Fibroblast of lung (primary cell): ENCODE measurements at regions not wholly inside any gene's neighbourhood (a gene's known extent, or its start where the extent isn't known, plus 50 kb on each side); places are given as distances from the start of the nearest gene placed in this dataset.

Source experiments
- CTCF ChIP-seq, 2 donors: IDR thresholded peaks in 1 of 2; conservative IDR thresholded peaks in 1 of 2; 1 replicate in 1 of 2; 2 replicates in 1 of 2; pipeline ENCODE4 v1.5.1; 2011 to 2012; ENCODE audit warnings: low read length in 2 of 2, control low read depth in 1 of 2, inconsistent platforms in 1 of 2, low read depth in 1 of 2, mild to moderate bottlenecking in 1 of 2
- EZH2 ChIP-seq: IDR thresholded peaks from 2 replicates; pipeline ENCODE4 v1.5.1; 2012; ENCODE audit warnings: low read length, control low read depth, mild to moderate bottlenecking; ENCODE audit errors: missing control alignments

- TF ChIP-seq CTCF (conservative IDR thresholded peaks at IDR 0.05 in 1 of 2, IDR thresholded peaks at IDR 0.05 in 1 of 2; ENCODE audit: low read depth in 1 of 2, low read length in 2 of 2) (no peak), EZH2 (no peak)
These were observed 1006.9 kb upstream of the PRMT6 start for GRCh38 chr1:106049595-106049994.
